Liver (tissue), 8 donors: ENCODE measurements at regions not wholly inside any gene's neighbourhood (a gene's known extent, or its start where the extent isn't known, plus 50 kb on each side); places are given as distances from the start of the nearest gene placed in this dataset.

Source experiments
- DNase-seq: peaks from one replicate; pipeline ENCODE4 v3.0.0-alpha.2; 2017; ENCODE audit warnings: low spot score
- H3K27ac ChIP-seq, 2 donors: one replicate each; pipeline ENCODE4 v1.7.0; 2013; ENCODE audit warnings: inconsistent platforms in 2 of 2, low read length in 2 of 2, control low read depth in 1 of 2, low read depth in 1 of 2, mild to moderate bottlenecking in 1 of 2
- H3K27me3 ChIP-seq, 4 donors: one replicate each; pipeline versions ENCODE4 v1.6.1 to v1.7.0; 2013; ENCODE audit warnings: low read length in 3 of 4, inconsistent platforms in 1 of 4, mild to moderate bottlenecking in 1 of 4, moderate library complexity in 1 of 4; ENCODE audit not compliant: control insufficient read depth in 4 of 4, insufficient read depth in 4 of 4
- H3K36me3 ChIP-seq, 4 donors: one replicate each; pipeline versions ENCODE4 v1.6.1 to v1.7.0; 2013; ENCODE audit warnings: low read length in 3 of 4, mild to moderate bottlenecking in 3 of 4, low read depth in 1 of 4, moderate library complexity in 1 of 4; ENCODE audit not compliant: control insufficient read depth in 4 of 4, insufficient read depth in 3 of 4
- H3K4me1 ChIP-seq, 4 donors: one replicate each; pipeline versions ENCODE4 v1.6.1 to v1.7.0; 2013; ENCODE audit warnings: low read length in 3 of 4, mild to moderate bottlenecking in 3 of 4, moderate library complexity in 1 of 4; ENCODE audit not compliant: control insufficient read depth in 4 of 4, insufficient read depth in 4 of 4
- H3K4me3 ChIP-seq, 3 donors: one replicate each; pipeline versions ENCODE4 v1.6.1 to v1.7.0; 2013; ENCODE audit warnings: low read length in 3 of 3, control low read depth in 1 of 3, low read depth in 1 of 3, mild to moderate bottlenecking in 1 of 3
- H3K9ac ChIP-seq, 2 donors: one replicate each; pipeline ENCODE4 v1.7.0; 2013; ENCODE audit warnings: low read length in 2 of 2, mild to moderate bottlenecking in 2 of 2, moderate library complexity in 2 of 2, control low read depth in 1 of 2, low read depth in 1 of 2
- H3K9me3 ChIP-seq, 4 donors: one replicate each; pipeline versions ENCODE4 v1.6.1 to v1.7.0; 2013; ENCODE audit warnings: low read length in 3 of 4; ENCODE audit not compliant: control insufficient read depth in 4 of 4
- ATF3 ChIP-seq: IDR thresholded peaks from 2 replicates; pipeline ENCODE4 v1.6.1; 2016; ENCODE audit warnings: antibody characterized with exemption
- EGR1 ChIP-seq, 2 donors: IDR thresholded peaks; 2 replicates each; pipeline ENCODE4 v1.6.1; 2016 to 2018; ENCODE audit warnings: antibody characterized with exemption in 2 of 2, low read depth in 2 of 2
- FOXA2 ChIP-seq: IDR thresholded peaks from 2 replicates; pipeline ENCODE4 v1.6.1; 2016; ENCODE audit warnings: antibody characterized with exemption
- GABPA ChIP-seq, 2 donors: IDR thresholded peaks in 1 of 2; conservative IDR thresholded peaks in 1 of 2; 2 replicates each; pipeline ENCODE4 v1.6.1; 2016; ENCODE audit warnings: antibody characterized with exemption in 2 of 2, mild to moderate bottlenecking in 1 of 2, moderate library complexity in 1 of 2
- HNF4A ChIP-seq, 2 donors: conservative IDR thresholded peaks; 2 replicates each; pipeline ENCODE4 v1.6.1; 2016; ENCODE audit warnings: antibody characterized with exemption in 2 of 2, mild to moderate bottlenecking in 2 of 2
- RXRA ChIP-seq, 2 donors: IDR thresholded peaks; 2 replicates each; pipeline ENCODE4 v1.6.1; 2017 to 2018; ENCODE audit warnings: antibody characterized with exemption in 2 of 2, mild to moderate bottlenecking in 1 of 2
- TAF1 ChIP-seq: conservative IDR thresholded peaks from 2 replicates; pipeline ENCODE4 v1.6.1; 2016; ENCODE audit warnings: antibody characterized with exemption, mild to moderate bottlenecking
- YY1 ChIP-seq: IDR thresholded peaks from 2 replicates; pipeline ENCODE4 v1.6.1; 2016; ENCODE audit warnings: antibody characterized with exemption, mild to moderate bottlenecking
- WGBS: extraction: QIAGEN DNeasy Blood & Tissue Kit; methylation state at CpG from one replicate; pipeline ENCODE4 v1.1.7; 2013; 5-methylcytosine and 5-hydroxymethylcytosine counted together
- TF ChIP-seq, protein P1 (sequence below): IDR thresholded peaks from 2 replicates; pipeline ENCODE4 v1.6.1; 2016; ENCODE audit warnings: antibody characterized with exemption, mild to moderate bottlenecking
- TF ChIP-seq, protein P2 (sequence below): IDR thresholded peaks from 2 replicates; pipeline ENCODE4 v1.6.1; 2016; ENCODE audit warnings: antibody characterized with exemption
- TF ChIP-seq, protein P3 (sequence below): fragments of 150-350 bp; IDR thresholded peaks from 2 replicates; pipeline ENCODE4 v1.5.1; 2017; ENCODE audit warnings: improper control_type of control experiment, low read depth, low read length; ENCODE audit not compliant: missing input control
- donor health status: healthy.
- donor health status: healthy.
- donor health status: healthy.
- donor health status: healthy.
- donor health status: healthy.

- Histone ChIP-seq H3K9me3 (no peaks in the 10 kb centered on the region), H3K27ac (no peak overlapping the region), H3K9ac (no peak overlapping the region), H3K36me3 (no peaks in the 10 kb centered on the region), H3K27me3 (no peaks in the 10 kb centered on the region), H3K4me3 (no peak overlapping the region), H3K4me1 (no peaks in the 10 kb centered on the region)
- 83% methylated on average over 4 of the region's 4 CpGs for WGBS
- no peak for DNase-seq
- TF ChIP-seq GABPA (IDR thresholded peaks at IDR 0.05 in 1 of 2, conservative IDR thresholded peaks at IDR 0.05 in 1 of 2), result no peak
- TF ChIP-seq HNF4A (conservative IDR thresholded peaks at IDR 0.05), result no peak
- TF ChIP-seq ATF3, result no peak
- TF ChIP-seq, protein P1, sequence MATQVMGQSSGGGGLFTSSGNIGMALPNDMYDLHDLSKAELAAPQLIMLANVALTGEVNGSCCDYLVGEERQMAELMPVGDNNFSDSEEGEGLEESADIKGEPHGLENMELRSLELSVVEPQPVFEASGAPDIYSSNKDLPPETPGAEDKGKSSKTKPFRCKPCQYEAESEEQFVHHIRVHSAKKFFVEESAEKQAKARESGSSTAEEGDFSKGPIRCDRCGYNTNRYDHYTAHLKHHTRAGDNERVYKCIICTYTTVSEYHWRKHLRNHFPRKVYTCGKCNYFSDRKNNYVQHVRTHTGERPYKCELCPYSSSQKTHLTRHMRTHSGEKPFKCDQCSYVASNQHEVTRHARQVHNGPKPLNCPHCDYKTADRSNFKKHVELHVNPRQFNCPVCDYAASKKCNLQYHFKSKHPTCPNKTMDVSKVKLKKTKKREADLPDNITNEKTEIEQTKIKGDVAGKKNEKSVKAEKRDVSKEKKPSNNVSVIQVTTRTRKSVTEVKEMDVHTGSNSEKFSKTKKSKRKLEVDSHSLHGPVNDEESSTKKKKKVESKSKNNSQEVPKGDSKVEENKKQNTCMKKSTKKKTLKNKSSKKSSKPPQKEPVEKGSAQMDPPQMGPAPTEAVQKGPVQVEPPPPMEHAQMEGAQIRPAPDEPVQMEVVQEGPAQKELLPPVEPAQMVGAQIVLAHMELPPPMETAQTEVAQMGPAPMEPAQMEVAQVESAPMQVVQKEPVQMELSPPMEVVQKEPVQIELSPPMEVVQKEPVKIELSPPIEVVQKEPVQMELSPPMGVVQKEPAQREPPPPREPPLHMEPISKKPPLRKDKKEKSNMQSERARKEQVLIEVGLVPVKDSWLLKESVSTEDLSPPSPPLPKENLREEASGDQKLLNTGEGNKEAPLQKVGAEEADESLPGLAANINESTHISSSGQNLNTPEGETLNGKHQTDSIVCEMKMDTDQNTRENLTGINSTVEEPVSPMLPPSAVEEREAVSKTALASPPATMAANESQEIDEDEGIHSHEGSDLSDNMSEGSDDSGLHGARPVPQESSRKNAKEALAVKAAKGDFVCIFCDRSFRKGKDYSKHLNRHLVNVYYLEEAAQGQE, result no peak
- TF ChIP-seq, protein P2, sequence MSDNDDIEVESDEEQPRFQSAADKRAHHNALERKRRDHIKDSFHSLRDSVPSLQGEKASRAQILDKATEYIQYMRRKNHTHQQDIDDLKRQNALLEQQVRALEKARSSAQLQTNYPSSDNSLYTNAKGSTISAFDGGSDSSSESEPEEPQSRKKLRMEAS, result no peak
- no peak for TF ChIP-seq EGR1 (IDR thresholded peaks at IDR 0.05; ENCODE audit: low read depth in 2 of 2)
- TF ChIP-seq, protein P3, sequence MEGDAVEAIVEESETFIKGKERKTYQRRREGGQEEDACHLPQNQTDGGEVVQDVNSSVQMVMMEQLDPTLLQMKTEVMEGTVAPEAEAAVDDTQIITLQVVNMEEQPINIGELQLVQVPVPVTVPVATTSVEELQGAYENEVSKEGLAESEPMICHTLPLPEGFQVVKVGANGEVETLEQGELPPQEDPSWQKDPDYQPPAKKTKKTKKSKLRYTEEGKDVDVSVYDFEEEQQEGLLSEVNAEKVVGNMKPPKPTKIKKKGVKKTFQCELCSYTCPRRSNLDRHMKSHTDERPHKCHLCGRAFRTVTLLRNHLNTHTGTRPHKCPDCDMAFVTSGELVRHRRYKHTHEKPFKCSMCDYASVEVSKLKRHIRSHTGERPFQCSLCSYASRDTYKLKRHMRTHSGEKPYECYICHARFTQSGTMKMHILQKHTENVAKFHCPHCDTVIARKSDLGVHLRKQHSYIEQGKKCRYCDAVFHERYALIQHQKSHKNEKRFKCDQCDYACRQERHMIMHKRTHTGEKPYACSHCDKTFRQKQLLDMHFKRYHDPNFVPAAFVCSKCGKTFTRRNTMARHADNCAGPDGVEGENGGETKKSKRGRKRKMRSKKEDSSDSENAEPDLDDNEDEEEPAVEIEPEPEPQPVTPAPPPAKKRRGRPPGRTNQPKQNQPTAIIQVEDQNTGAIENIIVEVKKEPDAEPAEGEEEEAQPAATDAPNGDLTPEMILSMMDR, result no peak
- TF ChIP-seq RXRA (IDR thresholded peaks at IDR 0.05), result no peak
Observed at GRCh38 chr6:159358562-159358961, 189.4 kb downstream of the FNDC1 start.

GRCh38 chr6:159357211-159357915 lies 188.2 kb downstream of the FNDC1 start:
- Histone ChIP-seq H3K9me3 (no peaks in the 10 kb centered on the region), H3K4me1 (no peaks in the 10 kb centered on the region), H3K4me3 (no peak overlapping the region), H3K27ac (no peak overlapping the region), H3K27me3 (no peaks in the 10 kb centered on the region), H3K9ac (no peak overlapping the region), H3K36me3 (no peaks in the 10 kb centered on the region)
- TF ChIP-seq, protein P1, result no peak
- TF ChIP-seq YY1 (no peak), FOXA2 (no peak), RXRA (IDR thresholded peaks at IDR 0.05) (no peak), TAF1 (no peak)
- TF ChIP-seq, protein P3, result no peak
- TF ChIP-seq, protein P2, result no peak
- 71% methylated on average over 7 of the region's 7 CpGs for WGBS
- no peak for DNase-seq
